Kidney (tissue), 13 donors: ENCODE measurements at regions not wholly inside any gene's neighbourhood (a gene's known extent, or its start where the extent isn't known, plus 50 kb on each side); places are given as distances from the start of the nearest gene placed in this dataset.

ENCODE experiments used
- DNase-seq, 5 donors: peaks; one replicate each; pipeline ENCODE4 v3.0.0-alpha.2; 2013 to 2020
- FAIRE-seq: peaks from 2 replicates; lab custom pipeline; 2012; peaks lifted over from hg19 to GRCh38; lab: Jason Lieb, UNC
- H3K27ac ChIP-seq, 2 donors: one replicate each; pipeline ENCODE4 v1.7.0; 2013; ENCODE audit warnings: low read depth in 2 of 2, low read length in 2 of 2, inconsistent platforms in 1 of 2
- H3K27me3 ChIP-seq: one replicate; pipeline ENCODE4 v1.7.1; 2013; ENCODE audit warnings: low read length, inconsistent platforms; ENCODE audit not compliant: control insufficient read depth, insufficient read depth
- H3K36me3 ChIP-seq, 3 donors: one replicate each; pipeline versions ENCODE4 v1.7.0 to v1.7.1; 2013; ENCODE audit warnings: low read length in 3 of 3, control low read depth in 1 of 3, inconsistent platforms in 1 of 3; ENCODE audit not compliant: insufficient read depth in 3 of 3, control insufficient read depth in 2 of 3
- H3K4me1 ChIP-seq, 3 donors: one replicate each; pipeline versions ENCODE4 v1.7.0 to v1.7.1; 2013; ENCODE audit warnings: low read length in 3 of 3, inconsistent platforms in 1 of 3, low read depth in 1 of 3; ENCODE audit not compliant: control insufficient read depth in 2 of 3, insufficient read depth in 2 of 3
- H3K4me3 ChIP-seq, 3 donors: one replicate each; pipeline versions ENCODE4 v1.7.0 to v1.8.1; 2013; ENCODE audit warnings: low read length in 3 of 3, control low read depth in 1 of 3, inconsistent platforms in 1 of 3
- H3K9ac ChIP-seq, 3 donors: one replicate each; pipeline versions ENCODE4 v1.7.0 to v1.7.1; 2013; ENCODE audit warnings: low read length in 3 of 3, control low read depth in 1 of 3, inconsistent platforms in 1 of 3
- H3K9me3 ChIP-seq, 3 donors: one replicate each; pipeline versions ENCODE4 v1.7.0 to v1.7.1; 2013; ENCODE audit warnings: low read length in 3 of 3, control low read depth in 1 of 3, inconsistent platforms in 1 of 3; ENCODE audit not compliant: control insufficient read depth in 2 of 3, insufficient read depth in 1 of 3
- CTCF ChIP-seq: IDR thresholded peaks from 3 replicates; pipeline ENCODE4 v1.5.1; 2012; ENCODE audit warnings: mild to moderate bottlenecking, moderate library complexity, borderline replicate concordance; ENCODE audit not compliant: insufficient read depth; ENCODE audit errors: extremely low read depth
- intact Hi-C: fragments of 100-400 bp; cut with DNase I; formaldehyde crosslinking; loops from one replicate; pipeline ENCODE4 v1.11.1; 2022
- donor health status: control.
- donor health status: control.
- donor health status: control.
- donor health status: control.
- donor health status: control.
- donor health status: DM: yes; HTN: yes; CAD: no.
- donor health status: Normal renal cell carcinoma (clear cell type).

- FAIRE-seq: no peak
- Histone ChIP-seq H3K27ac (no peak overlapping the region), H3K27me3 (no peaks in the 10 kb centered on the region), H3K9ac (no peak overlapping the region), H3K4me3 (no peak overlapping the region), H3K36me3 (no peaks in the 10 kb centered on the region), H3K4me1 (no peaks in the 10 kb centered on the region), H3K9me3 (no peaks in the 10 kb centered on the region)
- intact Hi-C loops: no loop called here
- peak in 1 of 5 donors; percentile 57 for DNase-seq
- TF ChIP-seq CTCF: no peak
Measured at GRCh38 chr13:65843314-65843731, 1386.8 kb downstream of the PCDH9 start.

- Histone ChIP-seq H3K27ac (no peak overlapping the region), H3K9ac (no peak overlapping the region), H3K4me3 (no peak overlapping the region), H3K9me3 (no peaks in the 10 kb centered on the region), H3K36me3 (no peaks in the 10 kb centered on the region), H3K4me1 (no peaks in the 10 kb centered on the region), H3K27me3 (no peaks in the 10 kb centered on the region)
- no peak for TF ChIP-seq CTCF
- intact Hi-C loops: no loop called here
- DNase-seq (peak in 1 of 5 donors; percentile 4), FAIRE-seq (no peak)
Measured at GRCh38 chr13:65841156-65841555, 1389.0 kb downstream of the PCDH9 start.

- no peaks in the 10 kb centered on the region for H3K9me3 ChIP-seq
- H3K4me1 ChIP-seq: no peaks in the 10 kb centered on the region
- TF ChIP-seq CTCF: no peak
- no peak overlapping the region for H3K4me3 ChIP-seq
- no peak for FAIRE-seq
- H3K9ac ChIP-seq: no peak overlapping the region
- no peaks in the 10 kb centered on the region for H3K36me3 ChIP-seq
- intact Hi-C loops: no loop called here
- H3K27me3 ChIP-seq: no peaks in the 10 kb centered on the region
- DNase-seq: peak in 1 of 5 donors; percentile 12
- no peak overlapping the region for H3K27ac ChIP-seq
Measured at GRCh38 chr13:65836066-65836465, 1394.1 kb downstream of the PCDH9 start.

GRCh38 chr13:65834897-65835296 is 1395.2 kb downstream of the PCDH9 start:
- Histone ChIP-seq H3K36me3 (no peaks in the 10 kb centered on the region), H3K27me3 (no peaks in the 10 kb centered on the region), H3K9ac (no peak overlapping the region), H3K9me3 (no peaks in the 10 kb centered on the region), H3K4me3 (no peak overlapping the region), H3K27ac (no peak overlapping the region), H3K4me1 (no peaks in the 10 kb centered on the region)
- intact Hi-C loops: no loop called here
- TF ChIP-seq CTCF: no peak
- DNase-seq (no peak), FAIRE-seq (no peak)
